T-cell (primary cell): ENCODE measurements at regions not wholly inside any gene's neighbourhood (a gene's known extent, or its start where the extent isn't known, plus 50 kb on each side); places are given as distances from the start of the nearest gene placed in this dataset.

Experiments
- ATAC-seq, 4 experiments: fragments of 200-7000 bp in 3 of 4; fragments of 150-1000 bp in 1 of 4; cut with Tn5 transposase; replicated peaks in 1 of 4; 1 replicate in 3 of 4; 2 replicates in 1 of 4; pipeline ENCODE4 v1.10.0; 2021; ENCODE audit warnings: moderate library complexity in 3 of 4, mild to moderate bottlenecking in 2 of 4, moderate number of reproducible peaks in 1 of 4
- CTCF ChIA-PET, 2 donors: fragments of 300-600 bp; sonication (Branson Sonifier 250); formaldehyde crosslinking; loops; one replicate each; lab custom pipeline; 2022; ENCODE audit warnings: antibody characterized with exemption in 2 of 2; lab: Charles Lee
- POLR2A ChIA-PET, 2 donors: fragments of 300-600 bp; sonication (Branson Sonifier 250); formaldehyde crosslinking; loops; one replicate each; lab custom pipeline; 2022; ENCODE audit warnings: antibody characterized with exemption in 2 of 2; lab: Charles Lee
- DNase-seq, 35 experiments: peaks; one replicate each; pipeline versions ENCODE4 v3.0.0 to v3.0.0-alpha.2; 2013 to 2023
- H3K27ac ChIP-seq: one replicate; pipeline ENCODE4 v1.5.1; 2013; ENCODE audit warnings: low read length
- H3K27me3 ChIP-seq, 2 experiments: replicated peaks in 1 of 2; 1 replicate in 1 of 2; 2 replicates in 1 of 2; pipeline versions ENCODE4 v1.6.1 to v1.7.0; 2013; ENCODE audit warnings: low read length in 1 of 2, mixed read lengths in 1 of 2; ENCODE audit not compliant: control insufficient read depth in 2 of 2, insufficient read depth in 2 of 2; ENCODE audit errors: extremely low read depth in 1 of 2
- H3K36me3 ChIP-seq, 2 donors: 1 replicate in 1 of 2; 2 replicates in 1 of 2; pipeline versions ENCODE4 v1.6.1 to v1.7.0; 2013; ENCODE audit warnings: low read length in 1 of 2; ENCODE audit not compliant: control insufficient read depth in 2 of 2, insufficient read depth in 1 of 2; ENCODE audit errors: extremely low read depth in 1 of 2
- H3K4me1 ChIP-seq, 2 experiments: 1 replicate in 1 of 2; 2 replicates in 1 of 2; pipeline versions ENCODE4 v1.6.1 to v1.7.0; 2013; ENCODE audit warnings: low read length in 2 of 2, mixed read lengths in 1 of 2; ENCODE audit not compliant: insufficient read depth in 2 of 2, control insufficient read depth in 1 of 2; ENCODE audit errors: extremely low read depth in 1 of 2
- H3K4me3 ChIP-seq, 2 donors: 1 replicate in 1 of 2; 2 replicates in 1 of 2; pipeline versions ENCODE4 v1.5.1 to v1.7.0; 2013; ENCODE audit warnings: mild to moderate bottlenecking in 2 of 2, low read length in 1 of 2, moderate library complexity in 1 of 2; ENCODE audit not compliant: control insufficient read depth in 1 of 2; ENCODE audit errors: extremely low read depth in 1 of 2
- H3K9me3 ChIP-seq: 2 replicates; pipeline ENCODE4 v1.7.0; 2013
- H3K27ac Mint-ChIP-seq, 2 donors: one replicate each; pipeline ENCODE4 v1.8.0; 2020 to 2021; ENCODE audit warnings: mild to moderate bottlenecking in 2 of 2, mixed read lengths in 2 of 2
- H3K27me3 Mint-ChIP-seq, 2 donors: one replicate each; pipeline ENCODE4 v1.8.0; 2021 to 2022; ENCODE audit warnings: mixed read lengths in 2 of 2
- H3K36me3 Mint-ChIP-seq: one replicate; pipeline ENCODE4 v1.8.0; 2021; ENCODE audit warnings: mixed read lengths
- H3K4me1 Mint-ChIP-seq, 3 donors: one replicate each; pipeline ENCODE4 v1.8.0; 2020 to 2022; ENCODE audit warnings: mixed read lengths in 3 of 3, mild to moderate bottlenecking in 1 of 3
- H3K4me3 Mint-ChIP-seq, 3 donors: one replicate each; pipeline ENCODE4 v1.8.0; 2020 to 2022; ENCODE audit warnings: mild to moderate bottlenecking in 3 of 3, mixed read lengths in 3 of 3, moderate library complexity in 3 of 3
- H3K9me3 Mint-ChIP-seq, 3 donors: one replicate each; pipeline ENCODE4 v1.8.0; 2020 to 2022; ENCODE audit warnings: mixed read lengths in 3 of 3
- WGBS: methylation state at CpG from one replicate; pipeline ENCODE4 v1.1.5; 2013; ENCODE audit warnings: missing lambda C conversion rate; ENCODE audit not compliant: insufficient coverage; 5-methylcytosine and 5-hydroxymethylcytosine counted together

DNA sequence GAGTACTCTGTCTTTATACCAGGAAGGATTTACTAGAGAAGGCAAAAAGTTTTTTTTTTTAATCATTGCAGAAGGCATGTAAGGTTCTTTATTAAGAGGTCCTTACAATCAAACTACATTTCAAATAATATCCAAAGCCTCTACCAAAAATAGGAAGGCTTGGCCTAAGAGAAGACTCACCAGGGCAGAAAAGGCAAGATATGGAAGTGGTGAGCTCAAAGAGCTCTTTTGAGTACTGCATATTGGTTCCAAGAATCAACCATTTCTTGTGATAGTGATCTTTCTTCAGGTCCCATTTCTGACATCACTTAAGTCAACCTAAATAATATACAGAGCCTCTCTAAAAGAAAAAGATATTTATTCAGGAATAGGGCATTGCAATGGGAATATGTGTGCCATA is 153.2 kb downstream of the FASLG start:
- ATAC-seq (no peak), DNase-seq (no peak)
- H3K27me3 ChIP-seq = peaks cover 0 to 2% of the 10 kb centered on the region in 2 experiments
- ChIA-PET CTCF (interaction anchor here in 1 of 2 donors (0.9 kb wide), 1 partner anchor 14 kb away, joined by 3 read pairs; no protein-coding TSS in a partner anchor), POLR2A (interaction anchor here in 1 of 2 donors (0.5 kb wide), 1 partner anchor 80 kb away, joined by 3 read pairs; no protein-coding TSS in a partner anchor)
- Mint-ChIP-seq H3K36me3 (peaks cover 5% of the 10 kb centered on the region), H3K27me3 (no peaks in the 10 kb centered on the region), H3K4me3 (no peak overlapping the region), H3K9me3 (peaks cover 4 to 13% (median 10%) of the 10 kb centered on the region in 3 donors), H3K27ac (no peak overlapping the region), H3K4me1 (peaks cover 0 to 13% (median 11%) of the 10 kb centered on the region in 3 donors)
- no peaks in the 10 kb centered on the region for H3K4me1 ChIP-seq
- no peak overlapping the region for H3K4me3 ChIP-seq
- H3K9me3 ChIP-seq = no peaks in the 10 kb centered on the region
- no peaks in the 10 kb centered on the region for H3K36me3 ChIP-seq
- no peak overlapping the region for H3K27ac ChIP-seq

DNA sequence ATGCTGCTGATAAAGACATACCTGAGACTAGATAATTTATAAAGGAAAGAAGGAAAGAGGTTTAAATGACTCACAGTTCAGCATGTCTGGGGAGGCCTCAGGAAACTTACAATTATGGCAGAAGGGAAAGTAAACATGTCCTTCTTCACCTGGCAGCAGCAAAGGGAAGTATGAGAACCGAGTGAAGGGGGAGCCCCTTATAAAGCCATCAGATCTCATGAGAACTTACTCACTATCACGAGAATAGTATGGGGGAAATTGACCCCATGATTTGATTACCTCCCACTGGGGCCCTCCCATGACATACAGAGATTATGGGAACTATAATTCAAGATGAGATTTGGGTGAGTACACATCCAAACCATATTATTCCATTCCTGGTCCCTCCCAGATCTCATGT is 154.4 kb downstream of the FASLG start:
- Histone ChIP-seq H3K4me1 (peaks cover 0 to 2% of the 10 kb centered on the region in 2 experiments), H3K36me3 (no peaks in the 10 kb centered on the region), H3K4me3 (no peak overlapping the region), H3K9me3 (no peaks in the 10 kb centered on the region), H3K27me3 (peaks cover 0 to 2% of the 10 kb centered on the region in 2 experiments), H3K27ac (no peak overlapping the region)
- Mint-ChIP-seq H3K36me3 (peaks cover 5% of the 10 kb centered on the region), H3K27ac (no peak overlapping the region), H3K27me3 (no peaks in the 10 kb centered on the region), H3K9me3 (peaks cover 0 to 7% (median 6%) of the 10 kb centered on the region in 3 donors), H3K4me3 (no peak overlapping the region), H3K4me1 (peaks cover 8 to 23% (median 22%) of the 10 kb centered on the region in 3 donors)
- no CpG with 5 or more reads among the region's 2 CpGs for WGBS
- ChIA-PET CTCF (no interaction called here), POLR2A (interaction anchor here in 1 of 2 donors (0.7 kb wide), 1 partner anchor 26 kb away, joined by 3 read pairs; no protein-coding TSS in a partner anchor)
- DNase-seq (no peak), ATAC-seq (no peak)

DNA sequence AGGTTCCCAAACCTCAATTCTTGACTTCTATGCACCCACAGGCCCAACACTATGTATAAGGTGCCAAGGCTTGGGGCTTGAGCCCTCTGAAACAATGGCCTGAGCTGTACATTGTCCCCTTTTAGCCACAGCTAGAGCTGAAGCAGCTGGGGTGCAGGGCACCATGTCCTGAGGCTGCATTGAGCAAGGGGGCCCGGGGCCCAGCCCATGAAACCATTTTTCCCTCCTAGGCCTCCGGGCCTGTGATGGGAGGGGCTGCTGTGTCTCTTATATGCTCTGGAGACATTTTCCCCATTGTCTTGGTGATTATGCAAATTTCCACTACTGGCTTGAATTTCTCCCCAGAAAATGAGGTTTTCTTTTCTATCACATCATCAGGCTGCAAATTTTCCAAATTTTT is 155.5 kb downstream of the FASLG start:
- Histone ChIP-seq H3K27ac (no peak overlapping the region), H3K9me3 (no peaks in the 10 kb centered on the region), H3K36me3 (no peaks in the 10 kb centered on the region), H3K4me3 (no peak overlapping the region), H3K27me3 (peaks cover 0 to 2% of the 10 kb centered on the region in 2 experiments), H3K4me1 (peaks cover 6 to 11% of the 10 kb centered on the region in 2 experiments)
- ChIA-PET POLR2A (no interaction called here), CTCF (no interaction called here)
- no peak overlapping the region for H3K4me3 Mint-ChIP-seq
- H3K36me3 Mint-ChIP-seq = peaks cover 5% of the 10 kb centered on the region
- H3K4me1 Mint-ChIP-seq = peaks cover 18 to 34% (median 33%) of the 10 kb centered on the region in 3 donors
- no peak overlapping the region for H3K27ac Mint-ChIP-seq
- H3K9me3 Mint-ChIP-seq = peaks cover 0 to 6% (median 6%) of the 10 kb centered on the region in 3 donors
- DNase-seq (no peak), ATAC-seq (no peak)
- no peaks in the 10 kb centered on the region for H3K27me3 Mint-ChIP-seq
- no CpG with 5 or more reads among the region's 2 CpGs for WGBS

DNA sequence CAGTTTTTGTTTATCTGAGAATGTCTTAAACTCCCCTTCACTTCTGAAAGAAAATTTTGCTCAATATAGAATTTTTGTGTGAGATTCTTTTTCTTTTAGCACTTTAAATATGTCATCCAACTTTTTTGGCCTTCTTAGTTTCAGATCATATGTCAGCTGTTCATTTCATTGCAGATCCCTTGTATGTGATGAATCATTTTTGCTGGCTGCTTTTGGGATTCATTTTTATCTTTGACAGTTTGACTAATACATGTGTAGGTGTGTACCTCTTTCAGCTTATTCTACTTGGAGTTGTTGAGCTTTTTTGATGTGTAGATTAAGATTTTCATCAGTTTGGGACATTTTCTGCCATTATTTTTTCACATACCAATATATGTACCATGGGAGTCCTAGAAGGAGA is 156.8 kb downstream of the FASLG start:
- ChIA-PET CTCF (no interaction called here), POLR2A (interaction anchor here in 1 of 2 donors (0.6 kb wide), 1 partner anchor 924 kb away, joined by 3 read pairs; no protein-coding TSS in a partner anchor)
- peaks cover 0 to 6% (median 6%) of the 10 kb centered on the region in 3 donors for H3K9me3 Mint-ChIP-seq
- Histone ChIP-seq H3K4me1 (peaks cover 6 to 15% of the 10 kb centered on the region in 2 experiments), H3K36me3 (no peaks in the 10 kb centered on the region), H3K27ac (no peak overlapping the region), H3K9me3 (no peaks in the 10 kb centered on the region), H3K4me3 (no peak overlapping the region), H3K27me3 (peaks cover 0 to 2% of the 10 kb centered on the region in 2 experiments)
- H3K27ac Mint-ChIP-seq = no peak overlapping the region
- no peaks in the 10 kb centered on the region for H3K27me3 Mint-ChIP-seq
- ATAC-seq (no peak), DNase-seq (no peak)
- H3K4me1 Mint-ChIP-seq = peaks cover 25 to 44% (median 42%) of the 10 kb centered on the region in 3 donors
- peaks cover 5% of the 10 kb centered on the region for H3K36me3 Mint-ChIP-seq
- H3K4me3 Mint-ChIP-seq = no peak overlapping the region

DNA sequence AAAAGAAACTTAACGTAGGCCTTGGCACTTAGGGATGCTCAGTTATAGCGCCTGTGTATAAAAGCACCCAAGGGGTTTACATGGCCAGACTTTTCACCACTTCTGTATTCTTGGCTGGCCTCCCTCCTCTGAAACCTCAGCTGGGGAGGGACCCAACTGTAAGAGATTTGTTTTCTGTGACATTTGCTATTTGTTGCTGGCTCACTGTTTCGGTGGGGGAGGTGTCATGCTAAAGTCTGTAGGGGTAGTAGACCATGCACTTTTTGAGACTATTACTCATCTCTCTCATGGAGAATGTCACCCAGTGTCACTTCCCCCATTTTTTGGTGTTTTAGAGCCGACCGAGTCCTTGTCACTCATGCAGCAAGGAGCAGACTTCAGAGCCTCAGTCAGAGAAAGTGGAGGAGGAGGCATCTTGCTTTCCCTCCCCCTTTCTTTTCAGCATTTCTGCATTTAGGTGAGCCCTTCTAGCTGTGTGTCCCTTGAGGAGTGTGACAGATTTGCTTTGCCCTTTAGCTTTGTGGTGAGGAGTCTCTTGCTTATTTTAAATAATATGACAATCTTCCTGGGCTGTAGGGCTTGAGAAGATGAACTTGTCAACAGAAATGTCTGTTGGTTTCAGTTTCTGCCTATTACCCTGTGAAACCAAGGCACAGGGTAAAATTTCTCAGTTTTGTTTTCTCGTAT is 160.1 kb downstream of the FASLG start:
- DNase-seq (peak in 14 of 35 experiments; percentile 4 to 46 (median 12)), ATAC-seq (peak; percentile 72 to 77 (median 75))
- Histone ChIP-seq H3K27ac (peak overlapping the region; percentile 69), H3K9me3 (no peaks in the 10 kb centered on the region), H3K4me1 (peaks cover 6 to 15% of the 10 kb centered on the region in 2 experiments), H3K4me3 (peak overlapping the region in 1 of 2 donors; percentile 25), H3K27me3 (peaks cover 0 to 2% of the 10 kb centered on the region in 2 experiments), H3K36me3 (no peaks in the 10 kb centered on the region)
- Mint-ChIP-seq H3K27ac (peak overlapping the region; percentile 81 to 96), H3K4me1 (peaks cover 25 to 43% (median 37%) of the 10 kb centered on the region in 3 donors), H3K4me3 (peak overlapping the region; percentile 47 to 53 (median 51)), H3K27me3 (no peaks in the 10 kb centered on the region), H3K36me3 (peaks cover 5% of the 10 kb centered on the region), H3K9me3 (peaks cover 0 to 6% (median 4%) of the 10 kb centered on the region in 3 donors)
- CTCF ChIA-PET = interaction anchor here (0.6 to 0.7 kb wide), 2 partner anchors 65 to 85 kb away, joined by 3 to 4 read pairs; no protein-coding TSS in a partner anchor
- POLR2A ChIA-PET = interaction anchor here (0.6 kb wide), 2 partner anchors 811 to 1051 kb away, joined by 5 to 6 read pairs; no protein-coding TSS in a partner anchor
- WGBS = 39% methylated on average over 2 of the region's 6 CpGs

DNA sequence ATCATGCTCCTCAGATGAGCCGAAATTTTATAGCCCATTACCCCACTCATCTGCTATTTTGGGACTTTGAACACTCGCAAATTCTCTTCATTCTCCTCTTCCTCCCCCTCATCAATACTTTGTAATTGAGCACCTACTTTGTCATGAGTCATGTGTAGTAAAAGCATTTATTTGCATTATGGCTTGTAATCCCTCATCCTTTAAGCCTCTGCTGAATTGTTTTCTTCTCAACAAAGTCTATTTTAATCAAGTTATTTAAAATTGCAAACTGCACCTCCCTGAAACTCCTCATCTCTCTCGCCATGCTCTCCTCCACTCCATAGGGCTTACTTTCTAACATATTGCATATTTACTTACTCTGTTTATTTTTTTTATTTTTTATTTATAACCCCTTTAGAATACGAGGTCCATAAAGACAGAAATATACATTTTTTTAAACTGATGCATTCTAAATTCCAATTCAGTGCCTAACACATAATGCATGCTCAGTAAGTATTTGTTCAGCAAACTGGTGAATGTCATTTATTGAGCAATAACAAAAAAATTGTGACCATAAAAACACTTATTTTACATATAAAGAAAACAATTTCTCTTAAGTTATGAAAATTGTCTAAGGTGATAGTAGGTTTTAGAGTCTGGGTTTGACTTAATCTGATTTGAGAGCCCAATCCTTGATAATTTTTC is 161.7 kb downstream of the FASLG start:
- Mint-ChIP-seq H3K36me3 (no peaks in the 10 kb centered on the region), H3K27ac (no peak overlapping the region), H3K4me3 (no peak overlapping the region), H3K4me1 (peaks cover 25 to 43% (median 37%) of the 10 kb centered on the region in 3 donors), H3K27me3 (no peaks in the 10 kb centered on the region), H3K9me3 (no peaks in the 10 kb centered on the region)
- no peak for DNase-seq
- no peaks in the 10 kb centered on the region for H3K9me3 ChIP-seq
- no peak overlapping the region for H3K27ac ChIP-seq
- CTCF ChIA-PET = no interaction called here
- H3K4me1 ChIP-seq = peaks cover 6 to 15% of the 10 kb centered on the region in 2 experiments
- H3K4me3 ChIP-seq = no peak overlapping the region
- POLR2A ChIA-PET = no interaction called here
- no CpG with 5 or more reads among the region's 4 CpGs for WGBS
- no peaks in the 10 kb centered on the region for H3K36me3 ChIP-seq
- no peak for ATAC-seq
- no peaks in the 10 kb centered on the region for H3K27me3 ChIP-seq
